HepG2 (cell line): ENCODE measurements at regions not wholly inside any gene's neighbourhood (a gene's known extent, or its start where the extent isn't known, plus 50 kb on each side); places are given as distances from the start of the nearest gene placed in this dataset.

Source experiments
- ATF7 ChIP-seq, 2 experiments: fragments of 450-650 bp in 1 of 2; sonication (generic) in 1 of 2; formaldehyde crosslinking in 1 of 2; IDR thresholded peaks; 2 replicates each; pipeline versions ENCODE4 v1.4.0 to v1.6.1; 2016 to 2020; ENCODE audit warnings: antibody characterized with exemption in 1 of 2, mild to moderate bottlenecking in 1 of 2, missing genetic modification reagents in 1 of 2
- FOSL1 ChIP-seq: sonication (generic); formaldehyde crosslinking; IDR thresholded peaks from 2 replicates; pipeline ENCODE4 v1.9.0; 2021; ENCODE audit warnings: missing genetic modification reagents, borderline replicate concordance
- FOXA3 ChIP-seq: IDR thresholded peaks from 2 replicates; pipeline ENCODE4 v1.6.1; 2016; ENCODE audit warnings: missing genetic modification reagents, missing compliant biosample characterization
- HNRNPL ChIP-seq: fragments of 200-400 bp; formaldehyde crosslinking; IDR thresholded peaks from 2 replicates; pipeline ENCODE4 v1.6.1; 2017; ENCODE audit warnings: mild to moderate bottlenecking, low read depth, low read length
- HOXA7 ChIP-seq: sonication (generic); formaldehyde crosslinking; IDR thresholded peaks from 2 replicates; pipeline ENCODE4 v1.8.1; 2022; ENCODE audit warnings: mild to moderate bottlenecking, missing genetic modification reagents, moderate library complexity
- ISX ChIP-seq: sonication (generic); formaldehyde crosslinking; conservative IDR thresholded peaks from 2 replicates; pipeline ENCODE4 v1.5.0; 2020; ENCODE audit warnings: missing genetic modification reagents
- MIXL1 ChIP-seq: IDR thresholded peaks from 2 replicates; pipeline ENCODE4 v1.6.1; 2016
- NFIB ChIP-seq: sonication (generic); formaldehyde crosslinking; IDR thresholded peaks from 2 replicates; pipeline ENCODE4 v1.9.0; 2021; ENCODE audit warnings: missing genetic modification reagents, mild to moderate bottlenecking, borderline replicate concordance
- PAWR ChIP-seq: sonication (generic); formaldehyde crosslinking; IDR thresholded peaks from 2 replicates; pipeline ENCODE4 v1.4.0; 2020; ENCODE audit warnings: missing genetic modification reagents, mild to moderate bottlenecking, borderline replicate concordance
- PRMT3 ChIP-seq: sonication (generic); formaldehyde crosslinking; IDR thresholded peaks from 2 replicates; pipeline ENCODE4 v1.8.1; 2022; ENCODE audit warnings: low read depth, mild to moderate bottlenecking, moderate library complexity, missing genetic modification reagents, borderline replicate concordance
- RARA ChIP-seq: IDR thresholded peaks from 2 replicates; pipeline ENCODE4 v1.6.1; 2016; ENCODE audit warnings: missing genetic modification reagents, missing compliant biosample characterization
- RERE ChIP-seq: IDR thresholded peaks from 2 replicates; pipeline ENCODE4 v1.6.1; 2016; ENCODE audit warnings: low read depth, missing genetic modification reagents, missing compliant biosample characterization
- SPEN ChIP-seq: sonication (generic); formaldehyde crosslinking; IDR thresholded peaks from 2 replicates; pipeline ENCODE4 v1.5.1; 2020; ENCODE audit warnings: low read depth, mild to moderate bottlenecking, missing genetic modification reagents
- THAP8 ChIP-seq: sonication (generic); formaldehyde crosslinking; IDR thresholded peaks from 2 replicates; pipeline ENCODE4 v1.5.1; 2020; ENCODE audit warnings: missing genetic modification reagents, mild to moderate bottlenecking, borderline replicate concordance
- YY1 ChIP-seq: IDR thresholded peaks from 2 replicates; pipeline ENCODE4 v1.6.1; 2011; ENCODE audit warnings: low read length, low read depth, moderate library complexity, mild to moderate bottlenecking; ENCODE audit not compliant: insufficient read depth, insufficient replicate concordance
- ZBTB4 ChIP-seq: sonication (generic); formaldehyde crosslinking; IDR thresholded peaks from 2 replicates; pipeline ENCODE4 v1.4.0; 2020; ENCODE audit warnings: missing genetic modification reagents, mild to moderate bottlenecking, borderline replicate concordance
- ZNF501 ChIP-seq: sonication (generic); formaldehyde crosslinking; IDR thresholded peaks from 2 replicates; pipeline ENCODE4 v1.5.1; 2020; ENCODE audit warnings: mild to moderate bottlenecking, moderate library complexity, missing genetic modification reagents
- ZNF564 ChIP-seq: sonication (generic); formaldehyde crosslinking; IDR thresholded peaks from 2 replicates; pipeline ENCODE4 v1.8.1; 2023; ENCODE audit warnings: mild to moderate bottlenecking, missing genetic modification reagents
- ZNF567 ChIP-seq: sonication (generic); formaldehyde crosslinking; IDR thresholded peaks from 2 replicates; pipeline ENCODE4 v1.8.1; 2023; ENCODE audit warnings: mild to moderate bottlenecking, missing genetic modification reagents, borderline replicate concordance
- ZNF775 ChIP-seq: sonication (generic); formaldehyde crosslinking; IDR thresholded peaks from 2 replicates; pipeline ENCODE4 v1.4.0; 2020; ENCODE audit warnings: missing genetic modification reagents, mild to moderate bottlenecking, moderate library complexity, borderline replicate concordance

GRCh38 chr2:41840702-41841551, 206.9 kb upstream of the PKDCC start (continued):
- TF ChIP-seq RERE (CRISPR knock-in tag) (0 out of 2 replicates have a peak, but pooled peaks have one; percentile 19), PRMT3 (CRISPR knock-in tag) (no peak), FOSL1 (CRISPR knock-in tag) (no peak), ZNF564 (CRISPR knock-in tag) (no peak), HOXA7 (CRISPR knock-in tag) (no peak), ZNF501 (peak; percentile 85; the same call in 1 of the 2 replicates), HNRNPL (no peak), SPEN (CRISPR knock-in tag) (peak; percentile 82), NFIB (CRISPR knock-in tag) (no peak), ISX (CRISPR knock-in tag) (peak; percentile 2; the same call in 1 of the 2 replicates), MIXL1 (CRISPR knock-in tag) (peak; percentile 87), PAWR (CRISPR knock-in tag) (no peak), THAP8 (CRISPR knock-in tag) (no peak), YY1 (peak; percentile 84), ZNF567 (CRISPR knock-in tag) (no peak), ZBTB4 (CRISPR knock-in tag) (no peak), ATF7 (IDR thresholded peaks at IDR 0.05) (no peak), ATF7 (CRISPR knock-in tag; IDR thresholded peaks at IDR 0.05) (no peak), ZNF775 (no peak; the same call in 1 of the 2 replicates), RARA (CRISPR knock-in tag) (peak; percentile 50; the same call in 1 of the 2 replicates), FOXA3 (peak; percentile 67; the same call in 1 of the 2 replicates)
